H7 (cell line): ENCODE measurements at regions not wholly inside any gene's neighbourhood (a gene's known extent, or its start where the extent isn't known, plus 50 kb on each side); places are given as distances from the start of the nearest gene placed in this dataset.
"Not testable (repeated sequence)": the region's sequence is repeated elsewhere in the genome, so short reads cannot be mapped to it uniquely, and the experiment has no call there.

Experiments
- DNase-seq: peaks from one replicate; pipeline ENCODE4 v3.0.0; 2012
- H3K27me3 ChIP-seq: 2 replicates; pipeline ENCODE4 v1.6.0; 2011; ENCODE audit warnings: mild to moderate bottlenecking, low read length; ENCODE audit not compliant: control insufficient read depth, insufficient read depth
- H3K36me3 ChIP-seq: replicated peaks from 2 replicates; pipeline ENCODE4 v1.5.1; 2011; ENCODE audit warnings: low read length; ENCODE audit not compliant: control insufficient read depth, insufficient read depth
- H3K4me3 ChIP-seq: 2 replicates; pipeline ENCODE4 v1.5.1; 2011; ENCODE audit warnings: low read depth, mild to moderate bottlenecking, control low read depth, low read length, moderate library complexity; ENCODE audit not compliant: insufficient read depth

GRCh38 chr9:10873999-10874398 lies 261.2 kb upstream of the PTPRD start:
- Histone ChIP-seq H3K36me3 (no peaks in the 10 kb centered on the region), H3K27me3 (no peaks in the 10 kb centered on the region), H3K4me3 (no peak overlapping the region)
- no peak for DNase-seq

GRCh38 chr9:10875752-10876151 lies 262.9 kb upstream of the PTPRD start:
- H3K27me3 ChIP-seq: no peaks in the 10 kb centered on the region
- H3K36me3 ChIP-seq: no peaks in the 10 kb centered on the region
- no peak overlapping the region for H3K4me3 ChIP-seq
- DNase-seq: no peak

GRCh38 chr9:10876333-10876732 lies 263.5 kb upstream of the PTPRD start:
- no peaks in the 10 kb centered on the region for H3K27me3 ChIP-seq
- H3K36me3 ChIP-seq: no peaks in the 10 kb centered on the region
- no peak for DNase-seq
- H3K4me3 ChIP-seq: no peak overlapping the region

GRCh38 chr9:10890266-10890665 lies 277.5 kb upstream of the PTPRD start:
- H3K4me3 ChIP-seq, DNase-seq, H3K36me3 ChIP-seq, H3K27me3 ChIP-seq: not testable (repeated sequence)

- H3K36me3 ChIP-seq: no peaks in the 10 kb centered on the region; the same call in 1 of the 2 replicates
- no peak for DNase-seq
- H3K4me3 ChIP-seq: no peak overlapping the region
- H3K27me3 ChIP-seq: no peaks in the 10 kb centered on the region
Observed at GRCh38 chr9:10899509-10899908, 286.7 kb upstream of the PTPRD start.

- Histone ChIP-seq H3K36me3 (no peaks in the 10 kb centered on the region; the same call in 1 of the 2 replicates), H3K4me3 (no peak overlapping the region), H3K27me3 (no peaks in the 10 kb centered on the region)
- DNase-seq: no peak
Observed at GRCh38 chr9:10903969-10904368, 291.2 kb upstream of the PTPRD start.

GRCh38 chr9:10910779-10911178 lies 298.0 kb upstream of the PTPRD start:
- no peak for DNase-seq
- Histone ChIP-seq H3K36me3 (no peaks in the 10 kb centered on the region; the same call in 1 of the 2 replicates), H3K4me3 (no peak overlapping the region), H3K27me3 (no peaks in the 10 kb centered on the region)

- no peak overlapping the region for H3K4me3 ChIP-seq
- H3K36me3 ChIP-seq: no peaks in the 10 kb centered on the region; the same call in 1 of the 2 replicates
- no peak for DNase-seq
- no peaks in the 10 kb centered on the region for H3K27me3 ChIP-seq
Observed at GRCh38 chr9:10911373-10911772, 298.6 kb upstream of the PTPRD start.

GRCh38 chr9:10917001-10917400 lies 304.2 kb upstream of the PTPRD start:
- Histone ChIP-seq H3K27me3 (no peaks in the 10 kb centered on the region), H3K36me3 (no peaks in the 10 kb centered on the region), H3K4me3 (no peak overlapping the region)
- no peak for DNase-seq

GRCh38 chr9:10921671-10922070 lies 308.9 kb upstream of the PTPRD start:
- Histone ChIP-seq H3K36me3 (no peaks in the 10 kb centered on the region), H3K27me3 (no peaks in the 10 kb centered on the region), H3K4me3 (no peak overlapping the region)
- DNase-seq: peak; percentile 7

GRCh38 chr9:10925896-10926295 lies 313.1 kb upstream of the PTPRD start:
- H3K36me3 ChIP-seq: no peaks in the 10 kb centered on the region
- no peak overlapping the region for H3K4me3 ChIP-seq
- H3K27me3 ChIP-seq: no peaks in the 10 kb centered on the region
- no peak for DNase-seq

GRCh38 chr9:10928372-10928771 lies 315.6 kb upstream of the PTPRD start:
- Histone ChIP-seq H3K4me3 (no peak overlapping the region), H3K27me3 (no peaks in the 10 kb centered on the region), H3K36me3 (no peaks in the 10 kb centered on the region)
- DNase-seq: no peak

- Histone ChIP-seq H3K4me3 (no peak overlapping the region), H3K27me3 (no peaks in the 10 kb centered on the region), H3K36me3 (no peaks in the 10 kb centered on the region)
- DNase-seq: no peak
Observed at GRCh38 chr9:10930081-10930480, 317.3 kb upstream of the PTPRD start.

GRCh38 chr9:10946676-10947410 lies 334.0 kb upstream of the PTPRD start:
- DNase-seq: no peak
- no peak overlapping the region for H3K4me3 ChIP-seq
- no peaks in the 10 kb centered on the region for H3K36me3 ChIP-seq
- no peaks in the 10 kb centered on the region for H3K27me3 ChIP-seq

GRCh38 chr9:10957878-10958277 lies 345.1 kb upstream of the PTPRD start:
- Histone ChIP-seq H3K36me3 (no peaks in the 10 kb centered on the region), H3K27me3 (no peaks in the 10 kb centered on the region), H3K4me3 (no peak overlapping the region)
- no peak for DNase-seq

GRCh38 chr9:10961883-10962282 lies 349.1 kb upstream of the PTPRD start:
- H3K4me3 ChIP-seq: no peak overlapping the region
- H3K27me3 ChIP-seq: no peaks in the 10 kb centered on the region
- no peak for DNase-seq
- no peaks in the 10 kb centered on the region for H3K36me3 ChIP-seq
